NCI-H2196 treated with DMSO at 0.1 percent for 48 hours (cell line): ENCODE measurements at regions not wholly inside any gene's neighbourhood (a gene's known extent, or its start where the extent isn't known, plus 50 kb on each side); places are given as distances from the start of the nearest gene placed in this dataset.
"Not testable (repeated sequence)": the region's sequence is repeated elsewhere in the genome, so short reads cannot be mapped to it uniquely, and the experiment has no call there.

Experiments
- DNase-seq: peaks from one replicate; lab custom pipeline; 2025; ENCODE audit not compliant: unreplicated experiment; lab: John Stamatoyannopoulos, UW

DNA sequence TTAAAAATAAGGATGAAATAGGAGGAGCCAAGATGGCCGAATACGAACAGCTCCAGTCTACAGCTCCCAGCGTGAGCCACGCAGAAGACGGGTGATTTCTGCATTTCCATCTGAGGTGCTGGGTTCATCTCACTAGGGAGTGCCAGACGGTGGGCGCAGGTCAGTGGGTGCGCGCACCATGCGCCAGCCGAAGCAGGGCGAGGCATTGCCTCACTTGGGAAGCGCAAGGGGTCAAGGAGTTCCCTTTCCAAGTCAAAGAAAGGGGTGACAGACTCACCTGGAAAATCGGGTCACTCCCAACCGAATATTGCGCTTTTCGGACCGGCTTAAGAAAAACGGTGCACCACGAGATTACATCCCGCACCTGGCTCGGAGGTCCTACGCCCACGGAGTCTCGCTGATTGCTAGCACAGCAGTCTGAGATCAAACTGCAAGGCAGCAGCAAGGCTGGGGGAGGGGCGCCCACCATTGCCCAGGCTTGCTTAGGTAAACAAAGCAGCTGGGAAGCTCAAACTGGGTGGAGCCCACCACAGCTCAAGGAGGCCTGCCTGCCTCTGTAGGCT is 323.2 kb upstream of the PIK3C3 start:
- DNase-seq: not testable (repeated sequence)

DNA sequence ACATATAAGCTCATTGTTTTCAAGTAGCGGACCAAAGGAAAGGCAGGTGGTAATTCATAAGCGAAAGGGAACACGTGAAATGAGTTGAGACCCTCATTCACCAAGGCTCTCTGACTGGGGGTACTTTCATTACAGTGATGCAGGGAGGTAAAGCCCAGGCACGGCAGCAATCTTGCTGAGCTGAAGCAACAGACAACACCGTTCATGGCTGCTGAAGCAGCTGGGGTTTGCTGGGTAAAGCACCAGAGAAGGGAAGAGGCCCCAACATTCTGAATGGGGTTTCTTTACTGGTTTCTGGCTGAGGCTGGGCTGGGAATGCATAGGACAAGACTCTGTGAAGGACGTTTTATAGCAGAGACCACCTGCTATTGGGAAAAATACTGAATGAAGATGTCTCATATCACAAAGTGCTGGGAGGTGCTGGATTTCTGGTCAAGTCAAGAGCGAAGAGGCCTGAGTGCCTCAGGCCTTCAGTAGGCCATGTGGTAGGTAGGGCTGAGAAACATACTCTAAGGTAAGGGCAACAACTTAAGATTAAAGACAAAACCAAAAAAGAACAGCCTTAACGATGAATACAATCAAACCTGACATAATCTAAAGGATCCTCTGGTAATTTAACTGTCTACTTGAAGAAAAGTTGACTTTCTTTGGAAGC is 324.7 kb upstream of the PIK3C3 start:
- DNase-seq: no peak

DNA sequence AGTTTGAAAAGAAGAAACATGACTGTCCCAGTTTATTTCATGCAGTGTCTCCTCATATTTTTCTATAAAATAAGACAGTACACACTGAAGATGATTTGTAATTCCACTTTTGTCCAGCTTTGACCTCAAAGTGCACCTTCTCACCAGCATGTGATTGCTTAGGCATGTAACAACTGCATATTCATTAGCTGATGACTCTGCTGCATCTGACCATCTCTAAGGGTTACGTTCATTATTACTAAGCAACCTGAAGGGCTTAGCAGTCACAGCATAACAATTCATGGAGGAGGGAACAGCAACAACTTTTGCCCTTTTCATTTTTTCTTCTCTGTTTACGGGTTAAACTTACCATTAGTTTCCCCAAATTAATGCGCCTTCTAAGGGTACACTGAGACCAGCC is 330.6 kb upstream of the PIK3C3 start:
- DNase-seq: no peak

DNA sequence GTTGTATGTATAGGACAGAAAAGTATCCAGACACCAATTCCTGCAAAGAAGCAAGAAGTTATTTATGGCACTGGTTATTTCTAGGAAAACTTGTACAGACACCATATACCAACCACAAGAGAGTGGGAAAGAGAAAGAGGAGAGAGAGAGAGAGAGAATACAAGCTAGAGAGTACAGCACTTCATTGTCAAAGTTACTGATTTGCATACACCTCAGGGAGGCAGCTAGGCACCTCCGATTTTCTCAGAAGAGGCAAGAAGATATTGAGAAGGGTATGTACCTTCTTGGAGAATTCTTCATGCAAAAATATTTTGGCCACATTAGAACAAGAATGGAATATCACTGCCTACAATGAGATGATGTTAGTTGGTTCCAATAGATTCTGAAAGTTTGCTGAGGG is 333.9 kb upstream of the PIK3C3 start:
- DNase-seq: no peak

DNA sequence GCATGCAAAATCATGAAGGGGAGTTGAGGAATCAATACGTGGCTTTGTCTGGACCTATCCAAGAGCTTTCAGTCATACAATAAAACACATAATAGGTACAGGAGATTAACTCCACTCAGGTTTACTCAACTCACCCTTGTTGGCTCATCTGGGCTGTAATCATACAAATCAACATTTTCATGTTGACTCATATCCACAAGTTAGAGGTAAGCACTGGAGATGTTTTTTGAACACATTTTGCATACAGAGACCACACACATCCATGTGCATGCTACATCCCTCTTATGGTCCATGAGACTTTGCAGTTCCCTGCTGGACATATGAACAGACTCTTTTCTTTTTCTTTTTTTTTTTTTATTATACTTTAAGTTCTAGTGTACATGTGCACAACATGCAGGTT is 336.9 kb upstream of the PIK3C3 start:
- no peak for DNase-seq

DNA sequence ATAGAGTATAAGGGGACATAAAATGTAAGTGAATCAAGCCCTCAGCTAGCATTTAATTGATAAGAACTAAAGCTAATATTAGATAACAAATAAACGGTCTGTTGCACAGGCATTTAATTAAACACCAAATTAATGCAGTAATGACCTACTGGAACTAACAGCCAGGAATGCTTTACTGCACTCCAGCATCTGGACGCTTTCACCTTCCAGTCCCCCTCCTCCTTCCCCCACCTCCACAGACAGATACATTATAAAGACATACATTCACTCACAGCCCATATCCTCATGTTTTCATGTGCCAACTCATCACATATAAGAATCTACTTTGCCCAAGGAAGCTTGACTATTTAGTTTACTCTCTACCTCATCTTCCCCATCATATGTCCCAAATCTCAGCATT is 337.4 kb upstream of the PIK3C3 start:
- DNase-seq: no peak

DNA sequence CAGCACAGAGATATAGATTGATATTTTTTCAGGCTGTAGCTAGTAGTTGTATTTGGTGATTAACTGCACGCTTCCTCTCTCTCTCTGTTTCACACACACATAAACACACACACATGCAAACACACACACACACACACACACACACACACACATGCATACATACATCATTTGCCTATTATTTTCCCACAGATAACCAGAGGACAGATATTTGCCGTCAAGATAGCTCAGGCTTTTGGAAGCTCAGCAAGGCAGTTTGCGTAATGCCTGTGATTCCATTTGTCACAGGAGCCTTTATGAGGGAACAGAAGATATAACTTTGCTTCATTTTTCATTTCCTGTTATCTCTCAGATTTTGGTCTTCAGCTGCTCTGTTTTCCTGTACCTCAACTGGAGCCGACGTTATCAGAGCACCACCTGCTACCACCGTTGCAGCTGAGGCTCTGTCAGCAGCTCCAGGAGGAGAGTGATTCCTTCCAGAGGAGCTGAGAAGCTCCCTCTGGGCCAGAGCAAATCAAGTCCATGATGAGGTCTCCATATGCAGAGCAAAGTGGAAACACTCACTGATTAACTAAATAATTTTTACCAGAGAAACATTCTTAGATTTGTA is 341.9 kb upstream of the PIK3C3 start:
- DNase-seq: no peak

DNA sequence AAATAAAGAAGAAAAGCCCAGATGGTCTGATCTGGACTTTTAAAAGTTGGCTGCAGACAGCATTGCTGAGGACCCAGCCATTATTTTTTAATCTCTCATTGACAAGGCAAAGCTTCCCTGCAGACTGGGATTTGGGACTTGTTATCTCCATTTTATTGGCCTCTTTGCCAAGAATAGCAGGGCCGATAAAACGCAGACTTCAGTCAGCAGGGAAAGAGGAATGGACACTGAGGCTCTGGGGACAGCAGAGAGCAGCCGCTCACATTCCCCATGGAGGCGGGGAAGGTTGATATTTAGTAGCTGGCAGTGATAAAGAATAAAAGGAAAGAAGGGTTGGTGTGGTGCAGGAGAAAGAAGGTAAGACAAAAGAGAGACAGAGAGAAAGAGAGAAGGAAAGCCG is 350.1 kb upstream of the PIK3C3 start:
- no peak for DNase-seq

DNA sequence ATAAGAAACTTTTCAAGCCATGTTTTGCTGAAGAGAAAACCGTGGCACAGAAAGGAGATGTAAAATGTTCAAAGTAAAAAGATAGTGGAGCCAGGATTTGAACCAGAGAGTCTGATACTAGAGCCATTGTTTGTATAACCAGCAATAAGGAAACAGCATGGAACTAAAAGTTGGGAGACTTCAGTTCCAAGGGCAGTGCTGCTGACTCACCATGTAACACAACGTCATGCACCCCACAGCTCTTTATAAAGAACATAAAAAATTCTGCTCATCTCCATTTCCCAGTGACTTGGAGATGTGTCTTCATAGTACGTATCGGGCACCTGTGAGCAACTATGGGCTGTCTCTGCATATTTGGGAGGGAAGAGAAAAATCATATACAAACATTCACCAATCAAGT is 353.0 kb upstream of the PIK3C3 start:
- no peak for DNase-seq

DNA sequence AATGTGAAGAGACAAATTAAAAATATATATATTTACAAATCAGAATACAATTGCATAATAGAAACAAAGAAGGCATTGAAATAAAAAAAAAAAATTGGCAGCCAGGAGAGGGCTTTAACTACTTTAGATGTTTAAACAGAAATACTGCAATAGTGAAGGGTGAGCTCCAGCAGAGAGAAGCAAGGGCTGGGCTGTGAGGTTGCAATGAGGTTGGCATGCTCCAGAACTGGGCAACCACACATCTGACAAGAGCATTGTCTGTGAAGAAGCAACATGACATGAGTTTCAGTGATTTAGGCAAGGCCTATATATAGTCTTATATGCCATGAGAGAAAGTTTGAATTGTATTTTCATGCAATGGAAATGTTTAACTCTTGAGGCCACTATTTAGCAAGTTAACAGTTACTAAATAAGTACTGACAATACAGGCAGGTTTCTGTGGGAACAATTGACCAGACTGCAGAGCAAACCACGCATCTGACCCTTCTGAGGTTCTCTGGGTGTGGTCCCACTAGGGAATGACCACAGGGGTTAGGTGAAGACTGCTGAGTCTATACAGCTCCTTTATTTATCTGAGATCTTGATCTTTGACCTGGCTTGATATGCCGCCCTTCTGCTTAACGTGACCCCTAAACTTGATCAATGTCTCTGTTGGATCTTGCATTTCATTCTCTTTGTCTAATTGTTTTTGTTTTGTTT is 354.2 kb upstream of the PIK3C3 start:
- DNase-seq: no peak

DNA sequence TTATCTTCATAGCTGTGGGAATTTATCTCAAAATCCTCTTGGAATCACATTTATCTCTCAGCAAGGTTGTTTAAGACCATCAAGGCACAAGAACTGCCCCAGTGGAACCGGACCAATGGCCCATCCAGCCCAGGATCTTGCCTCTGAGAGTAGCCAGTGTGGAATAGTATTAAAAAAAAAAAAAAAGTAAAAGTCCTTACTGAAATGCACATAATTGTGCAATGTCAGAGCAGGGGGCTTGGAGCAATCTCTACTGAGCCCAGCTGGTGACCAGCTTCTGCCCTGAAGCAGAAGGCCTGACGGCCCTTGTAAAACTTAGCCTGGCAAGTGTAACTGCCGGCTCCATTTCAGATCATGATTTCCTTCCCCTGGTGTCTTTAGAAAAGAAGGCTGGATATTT is 355.6 kb upstream of the PIK3C3 start:
- DNase-seq: no peak

DNA sequence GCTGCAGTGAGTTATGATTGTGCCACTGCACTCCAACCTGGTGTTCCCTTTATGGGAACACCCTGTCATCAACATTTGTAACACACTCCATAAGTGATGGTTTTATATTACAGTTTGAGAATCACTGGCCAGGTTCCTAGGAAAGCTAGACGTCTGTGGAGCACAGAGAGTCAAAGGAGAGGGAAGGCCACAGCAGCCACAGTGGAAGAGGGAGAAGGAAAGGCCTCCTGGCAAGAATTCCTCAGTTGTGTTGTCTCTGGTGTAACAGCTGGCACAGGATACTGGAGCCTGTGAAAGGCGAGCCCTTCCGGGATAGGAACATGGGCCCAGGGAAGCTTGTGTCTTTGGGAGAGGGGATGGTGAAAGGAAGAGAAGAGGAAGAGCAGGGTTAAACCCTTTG is 360.5 kb upstream of the PIK3C3 start:
- DNase-seq: no peak

DNA sequence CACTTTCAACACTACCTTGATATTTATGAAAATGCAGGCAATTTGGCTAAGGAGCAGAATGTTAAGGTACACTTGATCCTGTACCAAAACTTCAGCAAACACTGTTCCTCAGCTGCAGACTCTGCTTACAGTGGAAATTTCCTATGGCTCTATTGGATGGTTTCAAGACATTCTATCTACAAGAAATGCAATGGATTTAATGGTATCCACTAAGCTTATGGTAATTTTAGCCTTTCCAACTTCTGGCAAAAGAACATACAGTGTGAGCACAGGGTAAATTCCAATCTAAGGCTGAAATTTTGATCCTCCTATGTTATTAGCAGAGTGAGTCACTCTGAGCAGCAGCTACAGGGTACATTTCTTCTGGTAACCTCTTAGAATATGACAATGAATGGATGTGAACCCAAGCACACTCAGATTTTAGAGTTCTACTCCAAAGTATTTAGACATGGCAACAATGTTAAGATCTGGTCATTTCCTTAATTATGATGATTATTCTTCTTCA is 361.8 kb upstream of the PIK3C3 start:
- no peak for DNase-seq

DNA sequence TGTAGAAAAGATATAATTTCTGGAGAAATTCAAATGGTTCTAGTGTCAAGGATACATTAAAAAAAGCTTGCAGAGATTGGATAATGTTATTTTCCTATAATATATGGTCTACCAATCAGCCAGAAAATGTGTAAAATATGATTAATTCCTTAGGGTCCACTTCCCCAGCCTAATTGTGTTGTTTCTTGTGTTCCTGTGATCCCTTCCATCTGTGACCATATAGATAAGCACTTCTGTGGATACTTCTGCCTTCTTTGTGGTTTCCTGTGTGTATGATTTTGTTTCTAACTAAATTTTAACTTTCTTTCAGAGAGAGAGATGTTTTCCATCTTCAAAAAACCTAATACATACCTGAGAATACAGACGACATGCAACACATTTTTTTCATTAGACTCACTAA is 367.1 kb upstream of the PIK3C3 start:
- no peak for DNase-seq

DNA sequence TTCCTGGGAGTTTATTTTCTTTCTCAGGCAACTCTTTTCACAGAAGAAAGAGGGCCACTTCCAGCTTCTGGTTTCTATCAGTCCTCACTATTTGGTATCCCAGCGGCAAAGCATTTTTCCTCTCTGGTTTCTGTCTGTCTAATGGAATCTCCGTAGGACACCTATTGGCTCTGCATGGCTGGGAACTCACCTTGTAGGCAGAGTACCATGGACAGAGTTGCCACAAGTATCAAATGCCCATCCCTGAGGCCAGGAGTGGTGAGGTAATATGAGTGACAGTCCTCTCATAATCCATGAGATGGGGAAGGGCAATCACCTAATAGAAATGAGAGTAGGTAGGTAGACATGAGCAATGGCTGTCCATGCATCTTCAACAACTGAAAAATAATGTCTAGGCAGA is 369.5 kb upstream of the PIK3C3 start:
- no peak for DNase-seq

DNA sequence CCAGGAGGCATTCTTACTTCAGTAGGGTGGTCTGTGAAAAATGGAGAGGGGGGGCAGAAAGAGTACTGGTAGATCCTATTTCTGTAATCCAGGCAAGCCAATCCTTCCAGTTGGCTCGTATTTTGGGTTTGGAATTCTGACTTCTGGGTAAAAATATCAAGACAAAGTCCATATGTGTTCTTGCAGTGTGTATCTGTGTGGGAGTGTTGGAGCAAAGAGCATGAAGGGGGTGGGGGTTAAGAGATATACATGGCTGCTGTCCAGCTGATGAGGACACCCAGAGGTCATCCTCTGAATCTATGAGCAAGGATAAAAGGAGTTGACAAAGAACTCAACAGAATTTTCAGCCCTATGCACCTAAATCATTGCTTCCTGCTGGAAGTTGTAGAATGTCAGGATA is 375.8 kb upstream of the PIK3C3 start:
- no peak for DNase-seq

DNA sequence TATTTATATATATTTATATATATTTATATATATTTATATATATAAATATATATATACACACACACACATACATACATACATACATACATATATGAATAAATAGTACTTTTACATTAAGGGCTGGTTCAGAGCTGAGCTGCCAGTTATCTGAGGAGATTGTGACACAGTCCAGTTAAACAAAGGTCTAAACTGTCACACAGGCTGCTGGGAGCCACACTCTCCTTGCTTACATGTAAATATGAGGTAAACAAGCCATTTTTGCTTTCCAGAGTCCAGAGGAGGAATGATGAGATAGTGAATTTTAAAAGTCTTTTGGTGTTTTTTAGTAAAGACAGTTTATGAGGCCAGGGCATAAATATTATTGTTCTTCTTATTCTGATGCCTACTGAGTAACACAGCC is 377.5 kb upstream of the PIK3C3 start:
- DNase-seq: no peak

DNA sequence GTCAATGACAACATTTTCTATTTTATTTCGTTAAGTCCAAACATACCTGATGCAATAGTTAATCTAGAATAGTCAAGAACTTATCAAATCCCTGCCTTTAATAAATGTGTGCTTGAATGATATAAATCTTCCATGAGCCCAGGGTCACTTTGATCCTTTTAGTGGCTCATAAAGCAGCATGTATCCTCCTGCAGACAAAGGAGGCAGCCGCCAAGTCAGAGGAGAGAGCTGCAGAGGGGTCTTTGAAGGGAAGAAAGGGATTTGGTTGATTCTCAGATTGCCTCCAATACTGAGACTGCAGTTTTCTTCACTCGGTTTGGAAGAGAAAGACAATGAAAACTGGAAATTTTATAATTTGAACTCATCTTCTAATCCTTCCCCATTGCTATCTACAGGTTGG is 378.4 kb upstream of the PIK3C3 start:
- DNase-seq: no peak

DNA sequence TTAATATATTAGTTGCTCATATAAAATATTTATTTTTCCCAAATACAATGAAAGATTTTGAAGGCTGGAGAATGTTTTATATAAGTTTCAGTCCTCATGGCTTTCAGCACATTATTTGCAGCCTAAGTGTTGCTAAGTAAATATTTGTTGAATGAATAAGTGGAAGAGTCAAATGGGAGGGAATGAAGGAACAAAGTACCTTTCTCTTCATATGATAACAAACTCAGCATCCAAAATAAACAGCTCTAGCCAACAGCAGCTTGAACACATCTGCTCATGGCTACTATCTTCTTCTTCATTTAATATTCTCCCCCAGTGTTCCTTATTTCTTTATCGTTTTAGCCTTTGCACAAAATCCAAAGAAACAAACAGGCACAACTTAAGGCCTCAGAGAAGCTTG is 385.2 kb upstream of the PIK3C3 start:
- DNase-seq: no peak

DNA sequence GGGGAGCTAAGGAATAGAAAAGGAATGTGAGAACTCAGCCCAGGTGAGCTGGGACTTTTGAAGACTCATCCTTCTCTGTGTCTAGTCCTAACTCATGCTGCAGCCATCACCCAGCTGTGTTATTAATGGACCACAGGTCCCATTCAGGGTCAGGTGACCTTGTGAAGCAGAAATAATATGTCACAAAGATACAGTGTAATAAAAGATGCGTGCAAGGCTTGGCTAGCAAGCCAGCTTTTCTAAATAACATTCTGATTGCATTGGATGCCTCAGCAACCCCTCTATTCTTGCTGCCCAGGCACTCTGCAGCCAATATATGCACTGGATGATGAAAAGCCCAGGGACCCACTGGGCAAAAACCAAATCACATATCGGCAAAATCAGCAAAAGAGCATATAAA is 393.1 kb upstream of the PIK3C3 start:
- DNase-seq: no peak

DNA sequence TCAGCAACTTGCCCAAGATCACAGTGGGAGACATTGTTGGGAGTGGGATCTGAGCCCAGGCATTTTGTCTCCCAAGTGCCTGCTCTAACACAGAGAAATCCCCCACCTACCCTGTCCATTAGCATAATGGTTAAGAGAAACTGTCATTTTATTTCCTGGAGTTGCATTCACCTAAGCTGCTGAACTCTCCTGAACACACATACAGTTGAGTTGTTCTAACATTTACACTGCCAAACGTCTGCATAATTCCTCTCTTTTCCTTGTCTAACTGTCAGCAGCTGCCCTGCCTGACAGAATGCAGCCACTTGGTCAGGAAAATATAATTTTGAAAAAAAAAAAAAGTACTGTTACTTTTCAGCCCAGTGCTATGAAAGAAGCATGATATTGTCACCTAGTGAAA is 396.3 kb upstream of the PIK3C3 start:
- no peak for DNase-seq

DNA sequence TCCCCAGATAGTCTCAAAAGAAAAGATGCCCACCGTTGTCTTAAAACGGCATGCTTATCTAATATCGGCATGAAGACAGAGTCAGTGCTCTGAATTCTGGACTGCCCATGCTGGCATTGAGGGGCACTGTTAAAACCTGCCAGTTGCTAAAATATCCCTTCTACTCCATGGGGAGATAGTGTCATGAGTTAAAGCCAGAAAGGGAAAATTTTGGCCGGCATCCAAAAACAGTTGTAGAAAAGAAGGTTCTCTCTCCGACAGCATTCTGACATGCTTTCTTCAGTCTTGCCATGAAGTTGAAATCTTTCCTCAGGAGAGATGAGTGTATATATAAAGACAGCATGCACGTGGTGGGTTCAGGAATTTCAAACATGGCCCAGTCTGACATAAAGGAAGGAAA is 401.3 kb upstream of the PIK3C3 start:
- DNase-seq: no peak
